Adrenal gland (tissue), 9 donors: ENCODE measurements at regions not wholly inside any gene's neighbourhood (a gene's known extent, or its start where the extent isn't known, plus 50 kb on each side); places are given as distances from the start of the nearest gene placed in this dataset.

Experiments
- DNase-seq, 7 donors: peaks; one replicate each; pipeline ENCODE4 v3.0.0-alpha.2; 2019 to 2020
- H3K27ac ChIP-seq, 5 donors: fragments of 200-600 bp; sonication (generic) in 4 of 5; 1 replicate in 3 of 5; 2 replicates in 2 of 5; pipeline versions ENCODE4 v1.5.1 to v1.8.0; 2016 to 2020; ENCODE audit warnings: mild to moderate bottlenecking in 1 of 5
- H3K27me3 ChIP-seq: fragments of 200-600 bp; 2 replicates; pipeline ENCODE4 v1.8.0; 2021
- H3K36me3 ChIP-seq, 2 donors: fragments of 200-600 bp; replicated peaks in 1 of 2; 1 replicate in 1 of 2; 2 replicates in 1 of 2; pipeline versions ENCODE4 v1.5.1 to v1.8.0; 2018 to 2022
- H3K4me1 ChIP-seq, 2 donors: fragments of 200-600 bp; replicated peaks in 1 of 2; 1 replicate in 1 of 2; 2 replicates in 1 of 2; pipeline versions ENCODE4 v1.5.1 to v1.8.0; 2018 to 2021
- H3K4me3 ChIP-seq, 4 donors: fragments of 200-600 bp; sonication (generic) in 3 of 4; one replicate each; pipeline ENCODE4 v1.5.1; 2016 to 2018
- H3K9me3 ChIP-seq, 3 donors: fragments of 200-600 bp; sonication (generic) in 1 of 3; replicated peaks in 1 of 3; 1 replicate in 2 of 3; 2 replicates in 1 of 3; pipeline versions ENCODE4 v1.5.1 to v1.8.0; 2016 to 2021
- CTCF ChIP-seq, 6 experiments: fragments of 450-650 bp in 4 of 6; fragments of 200-600 bp in 2 of 6; sonication (generic) in 1 of 6; IDR thresholded peaks; 1 replicate in 5 of 6; 2 replicates in 1 of 6; pipeline versions ENCODE4 v1.5.1 to v1.8.0; 2016 to 2021; ENCODE audit warnings: antibody characterized with exemption in 6 of 6, mild to moderate bottlenecking in 2 of 6, moderate library complexity in 1 of 6
- POLR2A ChIP-seq, 2 donors: fragments of 450-650 bp; IDR thresholded peaks; one replicate each; pipeline ENCODE4 v1.6.1; 2017; ENCODE audit warnings: antibody characterized with exemption in 2 of 2, mild to moderate bottlenecking in 2 of 2, moderate library complexity in 1 of 2
- WGBS, 4 donors: extraction: QIAGEN DNeasy Blood & Tissue Kit in 2 of 4; methylation state at CpG; one replicate each; pipeline versions ENCODE4 v1.1.5 to v1.1.7; 2013 to 2017; 5-methylcytosine and 5-hydroxymethylcytosine counted together
- intact Hi-C, 2 donors: fragments of 100-400 bp; cut with DNase I; formaldehyde crosslinking; loops; one replicate each; pipeline versions ENCODE4 v1.14.1 to v1.15.0; 2022 to 2023
- donor health status: healthy with polysubstance abuse.
- donor health status: Bipolar disorder and iron deficiency.
- donor health status: DM: yes; HTN: yes; CAD: no.
- donor health status: DM: no; HTN: no; CAD: no.
- donor health status: DM: no; HTN: no; CAD: no.

GRCh38 chr14:71659159-71659558, 273.1 kb upstream of the RGS6 start:
- DNase-seq = peak in 1 of 7 donors; percentile 9
- Histone ChIP-seq H3K4me1 (peaks cover 11 to 12% of the 10 kb centered on the region in 2 donors), H3K27ac (no peak overlapping the region), H3K4me3 (no peak overlapping the region), H3K9me3 (no peaks in the 10 kb centered on the region), H3K27me3 (no peaks in the 10 kb centered on the region), H3K36me3 (peaks cover 0 to 4% of the 10 kb centered on the region in 2 donors)
- no peak for TF ChIP-seq POLR2A (IDR thresholded peaks at IDR 0.05)
- TF ChIP-seq CTCF (IDR thresholded peaks at IDR 0.05) = no peak
- intact Hi-C loops = no loop called here

- Histone ChIP-seq H3K27ac (no peak overlapping the region), H3K27me3 (no peaks in the 10 kb centered on the region), H3K4me3 (no peak overlapping the region), H3K4me1 (peaks cover 12 to 24% of the 10 kb centered on the region in 2 donors), H3K9me3 (no peaks in the 10 kb centered on the region), H3K36me3 (peaks cover 0 to 4% of the 10 kb centered on the region in 2 donors)
- no peak for DNase-seq
- intact Hi-C loops = no loop called here
- TF ChIP-seq POLR2A (IDR thresholded peaks at IDR 0.05) (no peak), CTCF (IDR thresholded peaks at IDR 0.05) (no peak)
- 89 to 97% (median 93%) methylated on average over 5 of the region's 5 CpGs for WGBS, 4 donors
Observed at GRCh38 chr14:71661441-71661840, 270.8 kb upstream of the RGS6 start.

GRCh38 chr14:71662291-71662790, 269.9 kb upstream of the RGS6 start:
- DNase-seq = no peak
- intact Hi-C loops = no loop called here
- Histone ChIP-seq H3K36me3 (peaks cover 0 to 4% of the 10 kb centered on the region in 2 donors), H3K27ac (no peak overlapping the region), H3K9me3 (no peaks in the 10 kb centered on the region), H3K27me3 (no peaks in the 10 kb centered on the region), H3K4me3 (no peak overlapping the region), H3K4me1 (peaks cover 12 to 25% of the 10 kb centered on the region in 2 donors)
- no peak for TF ChIP-seq POLR2A (IDR thresholded peaks at IDR 0.05)
- TF ChIP-seq CTCF (IDR thresholded peaks at IDR 0.05) = no peak
- WGBS, 4 donors = 98 to 100% (median 98%) methylated on average over 4 of the region's 4 CpGs

GRCh38 chr14:71665157-71665556, 267.1 kb upstream of the RGS6 start:
- H3K27me3 ChIP-seq = no peaks in the 10 kb centered on the region
- WGBS, 4 donors = 33 to 50% (median 40%) methylated on average over 1 of the region's 1 CpG
- TF ChIP-seq CTCF (IDR thresholded peaks at IDR 0.05) (no peak), POLR2A (IDR thresholded peaks at IDR 0.05) (no peak)
- DNase-seq = no peak
- H3K9me3 ChIP-seq = no peaks in the 10 kb centered on the region
- intact Hi-C loops = no loop called here
- peaks cover 0 to 4% of the 10 kb centered on the region in 2 donors for H3K36me3 ChIP-seq
- H3K4me1 ChIP-seq = peaks cover 0 to 22% of the 10 kb centered on the region in 2 donors
- no peak overlapping the region for H3K4me3 ChIP-seq
- no peak overlapping the region for H3K27ac ChIP-seq
